Large intestine (tissue), 3 donors: ENCODE measurements at regions not wholly inside any gene's neighbourhood (a gene's known extent, or its start where the extent isn't known, plus 50 kb on each side); places are given as distances from the start of the nearest gene placed in this dataset.
"Not testable (repeated sequence)": the region's sequence is repeated elsewhere in the genome, so short reads cannot be mapped to it uniquely, and the experiment has no call there.

Experiments used
- DNase-seq, 2 donors: peaks; one replicate each; pipeline versions ENCODE4 v3.0.0 to v3.0.0-alpha.2; 2013
- H3K27ac ChIP-seq: one replicate; pipeline ENCODE4 v1.5.1; 2013; ENCODE audit warnings: low read length
- H3K27me3 ChIP-seq: 2 replicates; pipeline ENCODE4 v1.6.1; 2013; ENCODE audit warnings: low read length; ENCODE audit not compliant: control insufficient read depth, insufficient read depth
- H3K36me3 ChIP-seq: 2 replicates; pipeline ENCODE4 v1.6.1; 2013; ENCODE audit warnings: low read length; ENCODE audit not compliant: control insufficient read depth, insufficient read depth
- H3K4me1 ChIP-seq: one replicate; pipeline ENCODE4 v1.6.1; 2013; ENCODE audit warnings: low read length; ENCODE audit not compliant: control insufficient read depth, insufficient read depth
- H3K4me3 ChIP-seq: one replicate; pipeline ENCODE4 v1.5.1; 2013; ENCODE audit warnings: low read length
- H3K9me3 ChIP-seq: one replicate; pipeline ENCODE4 v1.6.1; 2013; ENCODE audit warnings: mild to moderate bottlenecking, low read depth, low read length, moderate library complexity; ENCODE audit not compliant: control insufficient read depth
- WGBS: methylation state at CpG from one replicate; pipeline ENCODE4 v1.1.5; 2013; ENCODE audit warnings: low lambda C conversion rate; ENCODE audit not compliant: insufficient coverage; 5-methylcytosine and 5-hydroxymethylcytosine counted together

GRCh38 chrX:1140236-1140681 lies 72.2 kb downstream of the CRLF2 start:
- WGBS, result no CpG with 5 or more reads among the region's 16 CpGs
- no peak overlapping the region for H3K4me3 ChIP-seq
- H3K27ac ChIP-seq, result no peak overlapping the region
- no peaks in the 10 kb centered on the region for H3K9me3 ChIP-seq
- no peaks in the 10 kb centered on the region for H3K36me3 ChIP-seq
- H3K27me3 ChIP-seq, result no peaks in the 10 kb centered on the region
- no peaks in the 10 kb centered on the region for H3K4me1 ChIP-seq
- DNase-seq, result no peak

- Histone ChIP-seq H3K36me3 (no peaks in the 10 kb centered on the region), H3K4me1 (no peaks in the 10 kb centered on the region), H3K9me3 (no peaks in the 10 kb centered on the region), H3K27ac (no peak overlapping the region), H3K4me3 (no peak overlapping the region), H3K27me3 (no peaks in the 10 kb centered on the region)
- WGBS, result 100% methylated on average over 3 of the region's 10 CpGs
- DNase-seq, result no peak
Measured at GRCh38 chrX:1139185-1139500, 73.3 kb downstream of the CRLF2 start.

GRCh38 chrX:1138476-1139184 lies 73.8 kb downstream of the CRLF2 start:
- Histone ChIP-seq H3K9me3 (no peaks in the 10 kb centered on the region), H3K27me3 (no peaks in the 10 kb centered on the region), H3K4me3 (no peak overlapping the region), H3K27ac (no peak overlapping the region), H3K4me1 (no peaks in the 10 kb centered on the region), H3K36me3 (no peaks in the 10 kb centered on the region)
- 53% methylated on average over 5 of the region's 22 CpGs for WGBS
- DNase-seq, result no peak

GRCh38 chrX:1137531-1137930 lies 74.9 kb downstream of the CRLF2 start:
- H3K27ac ChIP-seq, result no peak overlapping the region

GRCh38 chrX:1136582-1136981 lies 75.9 kb downstream of the CRLF2 start:
- WGBS, result no CpG with 5 or more reads among the region's 8 CpGs
- DNase-seq, H3K9me3 ChIP-seq, H3K4me3 ChIP-seq, H3K4me1 ChIP-seq, H3K27me3 ChIP-seq, H3K36me3 ChIP-seq, H3K27ac ChIP-seq: not testable (repeated sequence)

More at GRCh38 chrX:1137531-1137930, 74.9 kb downstream of the CRLF2 start:
- H3K36me3 ChIP-seq, result no peaks in the 10 kb centered on the region
- WGBS, result no CpG with 5 or more reads among the region's 10 CpGs
- no peaks in the 10 kb centered on the region for H3K27me3 ChIP-seq
- no peaks in the 10 kb centered on the region for H3K4me1 ChIP-seq
- no peak overlapping the region for H3K4me3 ChIP-seq
- DNase-seq, result no peak
- no peaks in the 10 kb centered on the region for H3K9me3 ChIP-seq

- H3K36me3 ChIP-seq, result no peaks in the 10 kb centered on the region
- WGBS, result 62% methylated on average over 2 of the region's 13 CpGs
Measured at GRCh38 chrX:1134976-1135375, 77.5 kb downstream of the CRLF2 start.

GRCh38 chrX:1134156-1134555 lies 78.3 kb downstream of the CRLF2 start:
- no CpG with 5 or more reads among the region's 12 CpGs for WGBS
- H3K27me3 ChIP-seq, result no peaks in the 10 kb centered on the region
- H3K27ac ChIP-seq, result no peak overlapping the region
- no peaks in the 10 kb centered on the region for H3K36me3 ChIP-seq
- no peaks in the 10 kb centered on the region for H3K4me1 ChIP-seq
- H3K9me3 ChIP-seq, result peaks cover 9% of the 10 kb centered on the region
- no peak overlapping the region for H3K4me3 ChIP-seq
- DNase-seq, result no peak

More at GRCh38 chrX:1134976-1135375, 77.5 kb downstream of the CRLF2 start:
- DNase-seq, result no peak
- no peaks in the 10 kb centered on the region for H3K27me3 ChIP-seq
- H3K9me3 ChIP-seq, result peaks cover 1% of the 10 kb centered on the region
- H3K4me3 ChIP-seq, result no peak overlapping the region
- no peaks in the 10 kb centered on the region for H3K4me1 ChIP-seq
- no peak overlapping the region for H3K27ac ChIP-seq

GRCh38 chrX:1126738-1127137 lies 85.7 kb downstream of the CRLF2 start:
- Histone ChIP-seq H3K27ac (no peak overlapping the region), H3K9me3 (peaks cover 9% of the 10 kb centered on the region), H3K27me3 (no peaks in the 10 kb centered on the region), H3K36me3 (no peaks in the 10 kb centered on the region), H3K4me3 (no peak overlapping the region), H3K4me1 (no peaks in the 10 kb centered on the region)
- DNase-seq, result no peak
- WGBS, result no CpG with 5 or more reads among the region's 3 CpGs

GRCh38 chrX:1124531-1124930 lies 87.9 kb downstream of the CRLF2 start:
- Histone ChIP-seq H3K4me1 (no peaks in the 10 kb centered on the region), H3K36me3 (no peaks in the 10 kb centered on the region), H3K27me3 (no peaks in the 10 kb centered on the region), H3K4me3 (no peak overlapping the region), H3K27ac (no peak overlapping the region), H3K9me3 (peaks cover 3% of the 10 kb centered on the region)
- no peak for DNase-seq
- no CpG with 5 or more reads among the region's 11 CpGs for WGBS

- not testable (repeated sequence) for H3K4me3 ChIP-seq, H3K9me3 ChIP-seq, H3K27ac ChIP-seq, H3K36me3 ChIP-seq, DNase-seq, H3K27me3 ChIP-seq, H3K4me1 ChIP-seq
- no CpG with 5 or more reads among the region's 12 CpGs for WGBS
Measured at GRCh38 chrX:1122851-1123250, 89.6 kb downstream of the CRLF2 start.

GRCh38 chrX:1119275-1119674 lies 93.2 kb downstream of the CRLF2 start:
- H3K27me3 ChIP-seq, result no peaks in the 10 kb centered on the region
- no peak overlapping the region for H3K4me3 ChIP-seq
- WGBS, result 58% methylated on average over 2 of the region's 2 CpGs
- H3K4me1 ChIP-seq, result no peaks in the 10 kb centered on the region
- no peak for DNase-seq
- no peaks in the 10 kb centered on the region for H3K9me3 ChIP-seq
- no peaks in the 10 kb centered on the region for H3K36me3 ChIP-seq
- H3K27ac ChIP-seq, result no peak overlapping the region
